ENCODE measurements at regions not wholly inside any gene's neighbourhood (a gene's known extent, or its start where the extent isn't known, plus 50 kb on each side); places are given as distances from the start of the nearest gene placed in this dataset.

- DNase-seq = no peak
- Histone ChIP-seq H3K27ac (ENCODE audit: low read depth, low read length) (no peak overlapping the region), H3K27me3 (ENCODE audit: insufficient read depth, low read length, poor library complexity, severe bottlenecking) (no peaks in the 10 kb centered on the region), H3K4me3 (ENCODE audit: low read length) (no peak overlapping the region), H3K4me1 (ENCODE audit: insufficient read depth, low read length) (no peaks in the 10 kb centered on the region), H3K9me3 (ENCODE audit: low read length) (no peaks in the 10 kb centered on the region), H3K36me3 (ENCODE audit: insufficient read depth, low read length) (no peaks in the 10 kb centered on the region)
- CTCF ChIA-PET = no interaction called here
- Mint-ChIP-seq H3K36me3 (no peaks in the 10 kb centered on the region), H3K27me3 (no peaks in the 10 kb centered on the region), H3K4me1 (no peaks in the 10 kb centered on the region), H3K27ac (no peak overlapping the region), H3K4me3 (no peak overlapping the region), H3K9me3 (peaks cover 0 to 8% (median 2%) of the 10 kb centered on the region in 5 donors)
- POLR2A ChIA-PET = no interaction called here
These were observed 907.8 kb downstream of the STPG2 start for GRCh38 chr4:97235521-97235920.

GRCh38 chr4:97238956-97239666 is 904.2 kb downstream of the STPG2 start:
- Histone ChIP-seq H3K4me3 (ENCODE audit: low read length) (no peak overlapping the region), H3K4me1 (ENCODE audit: insufficient read depth, low read length) (no peaks in the 10 kb centered on the region), H3K27me3 (ENCODE audit: insufficient read depth, low read length, poor library complexity, severe bottlenecking) (no peaks in the 10 kb centered on the region), H3K36me3 (ENCODE audit: insufficient read depth, low read length) (no peaks in the 10 kb centered on the region), H3K27ac (ENCODE audit: low read depth, low read length) (no peak overlapping the region), H3K9me3 (ENCODE audit: low read length) (no peaks in the 10 kb centered on the region)
- peaks cover 0 to 7% (median 4%) of the 10 kb centered on the region in 5 donors for H3K9me3 Mint-ChIP-seq
- no peaks in the 10 kb centered on the region for H3K27me3 Mint-ChIP-seq
- ChIA-PET CTCF (no interaction called here), POLR2A (no interaction called here)
- DNase-seq = no peak
- H3K4me3 Mint-ChIP-seq = no peak overlapping the region
- H3K27ac Mint-ChIP-seq = no peak overlapping the region
- H3K4me1 Mint-ChIP-seq = no peaks in the 10 kb centered on the region
- no peaks in the 10 kb centered on the region for H3K36me3 Mint-ChIP-seq

- ChIA-PET CTCF (no interaction called here), POLR2A (no interaction called here)
- no peak overlapping the region for H3K27ac ChIP-seq (ENCODE audit: low read depth, low read length)
- H3K36me3 Mint-ChIP-seq = no peaks in the 10 kb centered on the region
- H3K9me3 Mint-ChIP-seq = peaks cover 0 to 7% (median 4%) of the 10 kb centered on the region in 5 donors
- H3K27me3 Mint-ChIP-seq = no peaks in the 10 kb centered on the region
- H3K4me1 Mint-ChIP-seq = no peaks in the 10 kb centered on the region
- H3K36me3 ChIP-seq (ENCODE audit: insufficient read depth, low read length) = no peaks in the 10 kb centered on the region
- H3K4me3 Mint-ChIP-seq = no peak overlapping the region
- no peak overlapping the region for H3K4me3 ChIP-seq (ENCODE audit: low read length)
- no peaks in the 10 kb centered on the region for H3K4me1 ChIP-seq (ENCODE audit: insufficient read depth, low read length)
- no peak overlapping the region for H3K27ac Mint-ChIP-seq
- H3K9me3 ChIP-seq (ENCODE audit: low read length) = no peaks in the 10 kb centered on the region
- no peaks in the 10 kb centered on the region for H3K27me3 ChIP-seq (ENCODE audit: insufficient read depth, low read length, poor library complexity, severe bottlenecking)
- no peak for DNase-seq
These were observed 903.6 kb downstream of the STPG2 start for GRCh38 chr4:97239667-97239997.

GRCh38 chr4:97252615-97253154 is 890.6 kb downstream of the STPG2 start:
- H3K4me1 Mint-ChIP-seq = no peaks in the 10 kb centered on the region
- Histone ChIP-seq H3K27ac (ENCODE audit: low read depth, low read length) (no peak overlapping the region), H3K4me1 (ENCODE audit: insufficient read depth, low read length) (no peaks in the 10 kb centered on the region), H3K9me3 (ENCODE audit: low read length) (no peaks in the 10 kb centered on the region), H3K27me3 (ENCODE audit: insufficient read depth, low read length, poor library complexity, severe bottlenecking) (no peaks in the 10 kb centered on the region), H3K36me3 (ENCODE audit: insufficient read depth, low read length) (no peaks in the 10 kb centered on the region), H3K4me3 (ENCODE audit: low read length) (no peak overlapping the region)
- CTCF ChIA-PET = no interaction called here
- H3K36me3 Mint-ChIP-seq = no peaks in the 10 kb centered on the region
- DNase-seq = no peak
- no peak overlapping the region for H3K27ac Mint-ChIP-seq
- H3K9me3 Mint-ChIP-seq = peaks cover 2 to 18% (median 6%) of the 10 kb centered on the region in 5 donors
- no peak overlapping the region for H3K4me3 Mint-ChIP-seq
- POLR2A ChIA-PET = no interaction called here
- no peaks in the 10 kb centered on the region for H3K27me3 Mint-ChIP-seq

GRCh38 chr4:97262769-97263168 is 880.5 kb downstream of the STPG2 start:
- no peaks in the 10 kb centered on the region for H3K36me3 Mint-ChIP-seq
- H3K27me3 ChIP-seq (ENCODE audit: insufficient read depth, low read length, poor library complexity, severe bottlenecking) = no peaks in the 10 kb centered on the region
- H3K27me3 Mint-ChIP-seq = no peaks in the 10 kb centered on the region
- ChIA-PET CTCF (no interaction called here), POLR2A (no interaction called here)
- no peak overlapping the region for H3K27ac ChIP-seq (ENCODE audit: low read depth, low read length)
- H3K4me3 ChIP-seq (ENCODE audit: low read length) = no peak overlapping the region
- no peaks in the 10 kb centered on the region for H3K9me3 ChIP-seq (ENCODE audit: low read length)
- no peaks in the 10 kb centered on the region for H3K4me1 ChIP-seq (ENCODE audit: insufficient read depth, low read length)
- no peaks in the 10 kb centered on the region for H3K36me3 ChIP-seq (ENCODE audit: insufficient read depth, low read length)
- H3K9me3 Mint-ChIP-seq = peaks cover 5 to 15% (median 11%) of the 10 kb centered on the region in 5 donors
- no peak overlapping the region for H3K27ac Mint-ChIP-seq
- no peaks in the 10 kb centered on the region for H3K4me1 Mint-ChIP-seq
- H3K4me3 Mint-ChIP-seq = no peak overlapping the region
- no peak for DNase-seq

- Mint-ChIP-seq H3K4me1 (no peaks in the 10 kb centered on the region), H3K36me3 (no peaks in the 10 kb centered on the region), H3K9me3 (peaks cover 0 to 14% (median 3%) of the 10 kb centered on the region in 5 donors), H3K4me3 (no peak overlapping the region), H3K27me3 (peaks cover 0 to 1% of the 10 kb centered on the region in 2 donors), H3K27ac (no peak overlapping the region)
- Histone ChIP-seq H3K36me3 (ENCODE audit: insufficient read depth, low read length) (no peaks in the 10 kb centered on the region), H3K4me1 (ENCODE audit: insufficient read depth, low read length) (no peaks in the 10 kb centered on the region), H3K9me3 (ENCODE audit: low read length) (no peaks in the 10 kb centered on the region), H3K4me3 (ENCODE audit: low read length) (no peak overlapping the region), H3K27me3 (ENCODE audit: insufficient read depth, low read length, poor library complexity, severe bottlenecking) (no peaks in the 10 kb centered on the region), H3K27ac (ENCODE audit: low read depth, low read length) (no peak overlapping the region)
- POLR2A ChIA-PET = no interaction called here
- CTCF ChIA-PET = no interaction called here
- no peak for DNase-seq
These were observed 873.2 kb downstream of the STPG2 start for GRCh38 chr4:97270051-97270450.

GRCh38 chr4:97279391-97279790 is 863.9 kb downstream of the STPG2 start:
- DNase-seq = no peak
- Histone ChIP-seq H3K27ac (ENCODE audit: low read depth, low read length) (no peak overlapping the region), H3K36me3 (ENCODE audit: insufficient read depth, low read length) (no peaks in the 10 kb centered on the region), H3K9me3 (ENCODE audit: low read length) (no peaks in the 10 kb centered on the region), H3K4me1 (ENCODE audit: insufficient read depth, low read length) (no peaks in the 10 kb centered on the region), H3K27me3 (ENCODE audit: insufficient read depth, low read length, poor library complexity, severe bottlenecking) (no peaks in the 10 kb centered on the region), H3K4me3 (ENCODE audit: low read length) (no peak overlapping the region)
- Mint-ChIP-seq H3K27me3 (no peaks in the 10 kb centered on the region), H3K4me3 (no peak overlapping the region), H3K9me3 (peaks cover 0 to 16% (median 5%) of the 10 kb centered on the region in 5 donors), H3K27ac (no peak overlapping the region), H3K4me1 (no peaks in the 10 kb centered on the region), H3K36me3 (no peaks in the 10 kb centered on the region)
- ChIA-PET CTCF (no interaction called here), POLR2A (no interaction called here)

- no peak overlapping the region for H3K4me3 Mint-ChIP-seq
- H3K27ac Mint-ChIP-seq = no peak overlapping the region
- no peaks in the 10 kb centered on the region for H3K4me1 Mint-ChIP-seq
- no peaks in the 10 kb centered on the region for H3K4me1 ChIP-seq (ENCODE audit: insufficient read depth, low read length)
- DNase-seq = no peak
- no peak overlapping the region for H3K27ac ChIP-seq (ENCODE audit: low read depth, low read length)
- CTCF ChIA-PET = no interaction called here
- H3K4me3 ChIP-seq (ENCODE audit: low read length) = no peak overlapping the region
- no peaks in the 10 kb centered on the region for H3K27me3 ChIP-seq (ENCODE audit: insufficient read depth, low read length, poor library complexity, severe bottlenecking)
- no peaks in the 10 kb centered on the region for H3K36me3 ChIP-seq (ENCODE audit: insufficient read depth, low read length)
- POLR2A ChIA-PET = no interaction called here
- peaks cover 2% of the 10 kb centered on the region for H3K9me3 ChIP-seq (ENCODE audit: low read length)
- H3K9me3 Mint-ChIP-seq = peaks cover 2 to 23% (median 16%) of the 10 kb centered on the region in 5 donors
- no peaks in the 10 kb centered on the region for H3K36me3 Mint-ChIP-seq
- no peaks in the 10 kb centered on the region for H3K27me3 Mint-ChIP-seq
These were observed 842.7 kb downstream of the STPG2 start for GRCh38 chr4:97300561-97300960.

Data from CD8-positive, alpha-beta memory T cell (primary cell).